HG02588 (cell line): ENCODE measurements at regions not wholly inside any gene's neighbourhood (a gene's known extent, or its start where the extent isn't known, plus 50 kb on each side); places are given as distances from the start of the nearest gene placed in this dataset.
"Not testable (repeated sequence)": the region's sequence is repeated elsewhere in the genome, so short reads cannot be mapped to it uniquely, and the experiment has no call there.

Experiments used
- ATAC-seq: cut with Tn5 transposase; IDR thresholded peaks from one replicate; pipeline ENCODE4 v1.9.1; 2021; ENCODE audit warnings: mild to moderate bottlenecking, moderate library complexity; ENCODE audit not compliant: unreplicated experiment

DNA sequence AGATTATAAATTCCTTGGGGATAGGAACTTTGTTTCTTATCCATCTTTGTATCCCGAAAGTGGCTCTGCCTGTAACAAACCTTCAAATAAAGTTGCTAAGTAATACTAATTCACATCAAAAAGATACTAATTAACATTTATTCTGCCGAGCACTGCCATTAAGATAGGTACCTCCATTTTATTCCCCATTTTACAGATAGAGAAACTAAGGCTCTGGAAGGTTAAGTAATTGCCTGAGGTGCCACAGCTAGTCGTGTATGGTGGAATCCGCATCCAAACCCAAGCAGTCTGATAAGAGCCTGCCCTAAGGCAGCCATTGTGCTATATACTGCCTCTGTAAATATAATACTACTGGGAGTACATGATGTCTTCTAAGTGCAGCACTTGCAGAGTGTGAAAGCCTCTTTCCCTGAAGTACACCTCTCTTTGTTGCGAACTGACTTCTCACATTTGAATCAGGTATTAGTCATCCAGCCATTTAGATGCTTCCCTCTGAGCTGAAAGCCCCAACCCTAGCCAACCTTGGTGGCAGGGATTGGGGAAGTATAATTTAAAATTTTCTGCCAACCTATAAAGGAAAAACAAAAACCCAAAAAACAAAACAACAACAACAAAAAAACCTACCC, 78.5 kb upstream of the CHD2 start:
- no peak for ATAC-seq

DNA sequence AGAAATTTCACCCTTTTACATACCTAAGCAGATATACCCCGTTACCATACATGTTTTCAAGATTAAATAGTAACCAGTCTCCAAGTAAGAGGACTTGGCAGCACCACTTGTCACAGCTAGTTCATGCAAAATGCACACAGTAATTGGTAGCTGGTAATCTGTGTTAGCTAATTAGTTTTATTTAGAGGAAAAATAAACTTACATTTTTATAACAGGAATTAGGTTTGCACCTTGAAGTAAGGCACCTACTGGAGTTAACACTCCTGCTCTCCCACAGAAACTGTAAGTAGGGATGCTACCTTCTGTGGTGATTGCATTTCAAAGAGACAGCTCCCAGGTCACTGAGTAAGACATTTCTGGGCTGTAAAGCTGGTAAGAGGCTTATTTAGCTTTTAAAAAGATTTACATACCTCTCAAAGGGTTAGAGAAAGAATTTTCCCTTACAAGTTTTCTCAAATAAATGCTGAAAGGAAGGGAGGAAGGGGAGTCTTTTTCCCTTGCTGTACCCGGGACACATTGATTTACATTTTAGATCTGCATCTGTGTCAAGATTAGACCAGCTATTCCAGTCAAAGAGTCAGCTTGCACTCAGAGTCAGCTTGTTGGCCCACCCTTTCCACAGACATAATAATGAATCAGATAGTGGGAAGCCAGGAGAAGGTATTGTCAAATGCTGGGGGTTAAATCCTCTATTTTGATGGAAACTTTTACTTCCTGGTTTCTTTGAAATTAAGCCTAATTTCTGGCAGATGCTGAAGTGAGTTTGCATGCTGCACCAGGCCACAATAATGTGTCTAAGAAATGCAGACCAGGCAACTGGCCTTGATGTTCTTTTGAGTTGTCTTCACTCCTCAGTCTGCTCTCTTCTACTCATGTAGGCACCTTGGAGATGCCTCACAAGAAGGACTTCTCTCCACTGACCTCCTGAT, 77.6 kb upstream of the CHD2 start:
- no peak for ATAC-seq

DNA sequence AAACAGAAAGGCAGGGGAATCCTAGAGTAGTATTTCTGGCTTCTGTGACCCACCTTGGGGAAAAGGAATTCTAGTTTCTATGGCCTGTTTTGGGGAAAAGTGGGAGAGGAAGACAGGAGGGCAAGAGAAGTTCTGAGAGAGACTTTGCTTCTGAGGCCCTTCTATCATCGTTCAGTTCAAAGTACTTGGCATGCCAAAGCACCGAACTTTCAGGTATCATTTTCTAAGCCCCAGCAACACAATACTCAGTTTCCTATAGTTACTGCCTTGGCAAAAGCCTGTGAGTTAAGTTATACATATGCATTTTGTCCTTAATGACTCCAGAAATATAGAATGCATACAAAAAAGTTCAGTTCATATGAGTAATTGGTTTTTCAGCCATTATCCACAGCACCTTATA, 74.1 kb upstream of the CHD2 start:
- no peak for ATAC-seq

DNA sequence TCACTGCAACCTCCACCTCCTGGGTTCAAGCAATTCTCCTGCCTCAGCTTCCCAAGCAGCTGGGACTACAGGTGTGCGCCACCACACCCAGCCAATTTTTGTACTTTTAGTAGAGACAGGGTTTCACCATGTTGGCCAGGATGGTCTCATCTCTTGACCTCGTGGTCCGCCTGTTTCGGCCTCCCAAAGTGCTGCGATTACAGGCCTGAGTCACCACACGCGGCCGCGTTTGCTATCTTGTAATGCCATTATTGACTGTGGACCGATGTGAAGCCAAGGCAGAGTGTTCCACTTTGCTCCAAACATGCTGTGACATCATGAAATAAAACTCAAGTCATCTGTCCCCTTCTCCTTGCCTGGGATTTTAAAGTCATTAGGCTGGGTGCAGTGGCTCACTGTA, 72.1 kb upstream of the CHD2 start:
- not testable (repeated sequence) for ATAC-seq

DNA sequence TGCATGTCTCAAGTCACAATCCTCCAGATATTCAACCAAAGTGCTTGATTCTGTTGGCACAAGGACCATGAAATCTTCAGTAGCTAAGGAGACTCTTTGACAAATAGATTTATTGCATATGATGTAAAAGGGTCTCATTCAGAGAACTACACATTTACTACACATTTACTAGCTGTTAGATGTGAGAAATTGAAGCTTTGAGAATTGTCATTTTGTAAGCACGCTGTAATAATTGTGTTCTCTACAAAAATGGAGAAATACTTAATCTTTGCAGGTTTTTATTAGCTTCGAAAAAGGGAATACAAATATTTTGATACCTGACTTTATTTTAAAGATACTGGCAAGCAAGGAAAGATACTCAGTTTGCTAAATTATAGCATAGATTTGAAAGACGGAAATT, 70.2 kb upstream of the CHD2 start:
- ATAC-seq, result no peak

DNA sequence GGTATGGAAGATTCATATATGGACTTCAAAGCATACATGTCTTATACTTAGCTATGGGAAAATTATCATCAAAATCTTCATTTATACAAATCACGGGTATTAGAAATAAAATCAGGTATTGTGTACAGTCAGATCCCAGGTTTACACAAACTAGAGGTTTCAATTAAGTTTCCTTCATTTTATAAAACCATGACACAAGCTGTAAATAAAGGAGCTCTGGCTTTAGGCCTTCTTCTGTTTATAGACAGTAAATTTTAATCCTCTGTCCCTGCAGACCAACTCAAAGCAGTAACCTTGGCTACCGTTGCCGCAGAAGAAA, 68.8 kb upstream of the CHD2 start:
- ATAC-seq, result no peak

DNA sequence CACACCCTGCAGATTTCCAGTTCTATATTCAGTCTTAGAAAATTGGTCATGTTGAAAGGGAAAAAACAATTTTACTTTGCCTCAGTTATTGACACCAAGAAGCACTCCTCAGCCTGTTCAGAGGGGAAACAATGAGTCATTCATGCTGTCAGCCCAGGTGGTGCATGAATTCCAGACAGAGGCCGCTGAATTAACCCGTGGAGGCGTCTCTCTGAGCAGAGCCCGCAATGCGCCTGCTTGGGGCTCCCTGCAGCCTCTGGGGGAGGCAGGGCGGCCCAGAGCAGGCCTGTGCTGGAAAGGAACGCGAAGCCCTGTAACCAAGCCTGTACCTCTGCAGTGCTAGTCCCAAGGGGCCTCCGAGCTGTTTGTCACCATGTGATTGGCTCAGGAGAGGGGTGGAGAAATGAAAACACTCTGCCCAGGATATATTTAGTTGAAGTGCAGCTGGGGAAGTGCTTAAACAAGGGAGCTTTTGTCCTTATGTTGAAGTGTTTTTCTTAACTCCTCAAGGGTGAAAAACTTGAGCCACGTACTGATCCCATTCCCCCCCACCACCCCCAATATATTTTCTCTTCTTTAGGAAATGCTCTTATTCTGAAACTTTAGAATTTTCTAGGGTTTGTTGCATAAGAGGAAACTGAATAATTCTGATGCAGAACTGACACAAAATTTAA, 68.3 kb upstream of the CHD2 start:
- ATAC-seq, result peak; percentile 97

DNA sequence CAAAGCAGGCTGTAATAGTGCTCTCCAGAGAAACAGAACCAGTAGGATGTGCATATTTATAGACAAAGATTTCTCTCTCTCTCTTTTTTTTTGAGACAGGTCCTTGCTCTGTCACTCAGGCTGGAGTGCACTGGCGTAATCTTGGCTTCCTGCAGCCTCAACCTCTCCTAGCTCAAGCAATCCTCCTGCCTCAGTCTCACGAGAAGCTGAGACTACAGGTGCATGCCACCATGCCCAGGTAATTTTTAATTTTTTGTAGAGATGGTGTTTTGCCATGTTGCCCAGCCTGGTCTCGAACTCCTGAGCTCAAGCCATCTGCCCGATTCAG, 67.1 kb upstream of the CHD2 start:
- no peak for ATAC-seq

DNA sequence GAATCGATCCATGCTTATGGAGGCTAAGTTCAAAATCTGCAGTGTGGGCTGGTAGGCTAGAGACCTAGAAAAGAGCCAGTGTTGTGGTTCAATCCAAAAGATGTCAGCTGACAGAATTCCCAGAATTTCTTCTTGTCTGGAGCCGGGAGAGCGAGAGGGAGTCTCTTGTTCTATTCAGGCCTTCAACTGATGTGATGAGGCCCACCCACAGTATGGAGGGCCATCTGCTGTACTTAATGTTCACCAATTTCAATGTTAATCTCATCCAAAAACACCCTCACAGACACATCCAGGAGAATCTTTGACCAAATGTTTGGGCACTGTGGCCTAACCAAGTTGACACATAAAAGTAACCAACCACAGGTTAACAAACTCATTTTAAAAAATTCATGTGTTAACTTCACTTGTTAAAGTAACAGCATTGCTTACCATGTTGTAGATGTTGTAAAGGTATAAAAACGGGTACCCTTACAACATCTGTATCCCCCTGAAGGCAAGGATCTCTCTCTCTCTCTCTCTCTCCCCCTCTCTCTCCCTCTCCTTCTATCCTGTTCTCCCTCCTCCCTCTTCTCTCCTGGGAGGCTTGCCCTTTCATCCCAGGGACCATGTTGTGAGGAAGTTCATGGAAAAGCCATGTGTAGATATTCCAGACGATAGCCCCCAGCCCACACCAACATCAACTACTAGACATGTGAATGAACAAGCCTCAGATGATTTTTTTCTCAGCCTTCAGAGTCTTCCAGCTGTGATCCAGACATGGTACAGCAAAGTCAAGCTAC, 66.4 kb upstream of the CHD2 start:
- ATAC-seq, result no peak

DNA sequence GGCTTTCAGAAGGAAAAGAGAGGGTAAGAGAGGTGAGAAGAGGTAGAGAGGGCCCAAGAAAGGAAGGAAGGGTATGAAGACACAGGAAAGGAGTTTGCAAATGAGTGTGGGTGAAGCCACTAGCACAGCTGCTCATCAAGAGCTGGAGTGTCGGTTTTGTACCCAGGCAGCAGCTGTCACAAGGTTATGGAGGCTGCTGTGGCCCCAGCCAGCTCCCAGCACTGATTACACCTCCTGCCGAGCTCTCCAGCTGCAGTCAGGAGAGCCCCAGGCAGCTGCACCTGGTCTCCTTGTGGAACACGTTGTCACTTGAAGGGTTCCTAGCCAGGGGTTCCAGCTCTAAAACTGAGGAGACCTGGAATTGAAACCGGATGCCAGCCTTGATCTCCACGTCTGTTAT, 60.4 kb upstream of the CHD2 start:
- ATAC-seq, result peak; percentile 91

DNA sequence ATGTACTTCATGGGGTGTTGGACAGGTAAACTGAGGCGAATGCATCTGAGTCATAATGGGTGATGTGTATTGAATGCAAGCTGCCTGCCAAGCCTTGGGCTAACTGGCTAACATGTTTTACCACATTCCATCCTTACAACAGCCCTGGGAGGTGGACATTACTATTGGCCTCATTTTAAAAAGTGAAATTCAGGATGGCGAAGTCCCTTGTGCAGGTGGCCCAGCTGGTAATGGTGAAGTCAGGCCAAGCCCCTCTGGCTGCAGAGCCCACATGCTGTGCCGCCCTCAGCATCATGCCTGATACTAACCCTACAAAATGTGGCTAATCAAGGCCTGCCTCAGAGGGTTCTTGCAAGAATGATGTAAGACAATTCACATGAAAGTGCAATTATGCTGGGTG, 60.0 kb upstream of the CHD2 start:
- no peak for ATAC-seq

DNA sequence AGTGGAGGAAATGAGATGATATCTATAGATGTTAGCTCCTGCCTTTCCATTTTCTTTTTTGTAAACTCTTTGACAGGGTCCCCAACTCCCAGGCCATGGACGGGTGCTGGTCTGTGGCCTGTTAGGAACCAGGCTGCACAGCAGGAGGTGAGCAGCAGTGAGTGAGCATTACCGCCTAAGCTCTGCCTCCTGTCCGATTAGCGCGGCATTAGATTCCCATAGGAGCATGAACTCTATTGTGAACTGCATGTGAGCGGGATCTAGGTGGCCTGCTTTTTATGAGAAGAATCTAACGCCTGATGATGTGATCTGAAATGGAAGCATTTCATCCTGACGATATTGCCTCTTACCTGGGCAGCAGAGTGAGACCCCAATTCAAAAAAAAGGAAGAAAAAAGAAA, 56.8 kb upstream of the CHD2 start:
- ATAC-seq, result no peak

DNA sequence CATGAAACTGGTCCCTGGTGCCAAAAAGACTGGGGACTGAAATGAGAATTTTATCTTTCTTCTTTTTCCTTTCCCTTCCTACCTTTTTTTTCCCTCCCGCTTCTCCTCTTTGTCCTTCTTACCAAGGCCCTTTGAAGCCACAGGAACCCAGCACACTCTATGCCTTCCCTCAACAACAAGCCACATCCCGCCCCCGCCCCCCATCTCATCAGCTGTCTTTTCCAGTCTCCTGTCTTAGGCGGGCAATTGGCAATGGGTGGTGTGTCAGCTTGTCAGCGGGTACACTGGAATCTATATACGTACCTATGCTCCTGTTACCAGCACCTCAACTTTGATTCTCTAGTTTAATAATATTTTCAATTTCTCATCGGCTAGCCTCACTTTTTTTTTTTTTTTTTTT, 56.3 kb upstream of the CHD2 start:
- ATAC-seq, result no peak

DNA sequence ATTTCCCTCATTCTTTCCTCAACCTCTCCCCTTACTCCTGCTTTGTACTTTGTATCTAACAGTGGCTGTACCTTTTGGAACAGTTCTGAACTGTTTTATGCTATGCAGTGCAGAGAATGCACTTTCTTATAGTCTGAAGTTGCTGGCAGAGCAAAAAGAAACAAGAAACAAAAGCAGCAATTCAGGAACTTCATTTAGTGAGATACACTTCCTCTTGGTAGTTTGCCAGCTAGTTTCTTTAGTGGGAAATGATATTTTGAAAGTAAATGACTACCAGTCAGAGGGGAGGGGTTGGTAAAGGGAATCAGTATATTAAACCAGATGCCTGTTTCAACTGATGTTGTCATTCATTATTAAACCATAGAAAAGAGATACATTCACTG, 55.0 kb upstream of the CHD2 start:
- no peak for ATAC-seq

DNA sequence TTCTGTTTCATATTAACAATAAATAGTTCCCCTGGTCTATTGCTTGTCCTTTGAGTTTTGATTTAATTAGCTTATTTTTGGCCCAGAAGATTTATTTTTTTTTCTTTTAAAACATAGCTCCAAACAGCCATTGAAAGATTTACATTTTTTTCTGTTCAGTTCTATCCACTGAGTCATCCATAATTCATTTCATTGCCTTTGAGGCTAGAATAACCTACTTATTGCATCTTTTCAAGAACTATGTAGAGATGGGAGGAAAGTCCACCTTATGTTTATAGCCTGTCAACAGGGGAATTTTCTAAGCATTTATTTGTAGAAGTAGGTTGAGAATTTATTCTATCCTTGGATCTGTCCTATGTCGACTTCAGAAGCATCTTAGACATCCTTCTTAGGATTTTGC, 53.4 kb upstream of the CHD2 start:
- ATAC-seq, result no peak

DNA sequence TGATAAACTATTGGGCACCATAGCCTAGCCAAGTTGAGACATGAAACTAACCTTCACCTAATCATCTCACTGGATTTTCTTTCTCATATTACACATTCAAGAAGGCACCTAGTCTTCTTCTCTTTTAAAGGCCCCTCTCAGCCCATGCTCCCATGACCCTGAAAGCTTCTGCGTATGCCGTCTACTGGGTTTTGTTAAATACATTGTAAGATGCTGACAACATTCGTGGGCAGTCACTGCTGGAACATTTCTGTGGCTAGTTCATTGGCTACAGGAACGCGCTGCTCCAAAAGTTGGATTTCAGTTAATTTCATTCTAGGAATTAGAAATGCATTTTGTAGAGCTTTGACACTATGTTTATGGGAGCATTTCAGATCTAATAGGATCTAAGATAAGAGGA, 52.3 kb upstream of the CHD2 start:
- ATAC-seq, result no peak

DNA sequence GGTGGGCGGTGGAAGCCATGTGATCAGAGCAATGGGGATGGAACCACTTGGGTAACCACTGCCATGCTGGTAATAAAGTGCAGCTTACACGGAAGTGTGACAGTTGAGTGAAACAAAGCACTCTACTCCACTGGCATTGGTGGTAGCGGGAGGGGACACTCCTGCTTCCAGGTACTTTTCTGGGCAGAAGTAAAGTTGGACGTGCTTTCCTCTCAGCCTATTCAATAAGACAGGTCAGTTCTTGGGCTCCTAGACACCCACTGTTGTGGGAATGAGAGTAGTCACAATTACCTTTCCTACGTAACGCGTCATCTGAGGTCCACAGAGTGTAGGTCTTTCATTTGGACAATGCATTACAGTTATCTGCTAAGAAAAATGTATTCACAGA, 51.7 kb upstream of the CHD2 start:
- no peak for ATAC-seq

DNA sequence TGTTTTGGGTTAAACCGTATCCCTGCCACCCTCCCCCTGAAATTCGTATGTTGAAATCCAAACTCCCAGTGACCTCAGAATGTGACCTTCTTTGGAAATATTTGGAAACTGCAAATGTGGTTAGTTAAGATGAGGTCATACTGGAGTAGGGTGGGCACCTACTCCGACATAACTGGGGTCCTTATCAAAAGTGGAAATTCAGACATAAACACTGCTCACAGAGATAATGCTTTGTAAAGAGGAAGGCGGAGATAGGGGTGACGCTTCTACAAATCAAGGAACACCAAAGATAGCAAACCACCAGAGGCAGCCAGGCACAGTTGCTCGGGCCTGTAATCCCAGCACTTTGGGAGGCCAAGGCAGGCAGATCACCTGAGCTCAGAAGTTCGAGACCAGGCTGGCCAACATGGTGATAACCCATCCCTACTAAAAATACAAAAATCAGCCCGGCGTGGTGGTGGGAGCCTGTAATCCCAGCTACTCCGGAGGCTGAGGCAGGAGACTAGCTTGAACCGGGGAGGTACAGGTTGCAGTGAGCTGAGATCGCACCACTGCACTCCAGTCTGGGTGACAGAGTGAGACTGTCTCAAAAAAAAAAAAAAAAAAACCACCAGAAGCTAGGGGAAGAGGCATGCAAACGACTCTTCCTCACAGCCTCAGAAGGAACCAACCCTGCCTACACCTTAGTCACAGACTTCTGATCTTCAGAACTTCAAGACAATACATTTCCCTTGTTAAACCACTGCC, 51.1 kb upstream of the CHD2 start:
- ATAC-seq, result peak; percentile 67

DNA sequence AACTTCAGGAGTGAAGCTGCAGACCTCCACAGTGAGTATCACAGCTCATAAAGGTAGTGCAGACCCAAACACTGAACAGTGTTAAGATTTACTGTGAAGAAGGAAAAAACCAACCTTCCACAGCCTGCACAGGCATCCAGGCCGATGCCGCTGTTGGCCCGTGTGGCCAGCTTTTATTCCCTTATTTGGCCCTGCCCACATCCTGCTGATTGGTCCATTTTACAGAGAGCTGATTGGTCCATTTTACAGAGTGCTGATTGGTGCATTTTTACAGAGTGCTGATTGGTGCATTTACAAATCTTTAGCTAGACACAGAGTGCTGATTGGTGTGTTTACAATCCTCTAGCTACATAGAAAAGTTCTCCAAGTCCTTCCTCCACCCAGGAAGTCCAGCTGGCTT, 49.9 kb upstream of the CHD2 start:
- not testable (repeated sequence) for ATAC-seq
